B cell (primary cell): ENCODE measurements at regions not wholly inside any gene's neighbourhood (a gene's known extent, or its start where the extent isn't known, plus 50 kb on each side); places are given as distances from the start of the nearest gene placed in this dataset.
A peak's percentile ranks its signal among the peaks of the same experiment; 100 is the strongest.

Experiments
- ATAC-seq: fragments of 200-7000 bp; cut with Tn5 transposase; one replicate; pipeline ENCODE4 v1.10.0; 2021; ENCODE audit warnings: low read depth, mild to moderate bottlenecking, moderate number of reproducible peaks, moderate library complexity
- CTCF ChIA-PET: fragments of 350-600 bp; sonication (Branson Sonifier 250); formaldehyde crosslinking; loops from one replicate; lab custom pipeline; 2021; ENCODE audit warnings: antibody characterized with exemption, inconsistent platforms; lab: Charles Lee
- POLR2A ChIA-PET: fragments of 350-600 bp; sonication (Branson Sonifier 250); formaldehyde crosslinking; loops from one replicate; lab custom pipeline; 2021; ENCODE audit warnings: antibody characterized with exemption; lab: Charles Lee
- DNase-seq: peaks from one replicate; pipeline ENCODE4 v3.0.0; 2013
- H2AFZ ChIP-seq: 2 replicates; pipeline ENCODE4 v1.6.1; 2012; ENCODE audit warnings: mild to moderate bottlenecking, low read depth, low read length; ENCODE audit not compliant: insufficient read depth, poor library complexity, severe bottlenecking
- H3K27ac ChIP-seq, 2 donors: 1 replicate in 1 of 2; 2 replicates in 1 of 2; pipeline ENCODE4 v1.5.1; 2012 to 2013; ENCODE audit warnings: low read length in 2 of 2, mild to moderate bottlenecking in 2 of 2, moderate library complexity in 1 of 2
- H3K27me3 ChIP-seq, 4 experiments: fragments of 200-600 bp in 1 of 4; sonication (generic) in 1 of 4; replicated peaks in 1 of 4; 1 replicate in 2 of 4; 2 replicates in 2 of 4; pipeline versions ENCODE4 v1.6.1 to v1.7.0; 2013 to 2016; ENCODE audit warnings: low read length in 3 of 4, mild to moderate bottlenecking in 2 of 4, mixed read lengths in 1 of 4, moderate library complexity in 1 of 4; ENCODE audit not compliant: insufficient read depth in 4 of 4, control insufficient read depth in 3 of 4; ENCODE audit errors: control extremely low read depth in 1 of 4
- H3K36me3 ChIP-seq, 2 experiments: replicated peaks in 1 of 2; 1 replicate in 1 of 2; 2 replicates in 1 of 2; pipeline versions ENCODE4 v1.6.1 to v1.7.1; 2013; ENCODE audit warnings: low read length in 1 of 2; ENCODE audit not compliant: insufficient read depth in 2 of 2, control insufficient read depth in 1 of 2; ENCODE audit errors: control extremely low read depth in 1 of 2, extremely low read depth in 1 of 2
- H3K4me1 ChIP-seq, 2 donors: fragments of 200-600 bp in 1 of 2; sonication (generic) in 1 of 2; 1 replicate in 1 of 2; 2 replicates in 1 of 2; pipeline versions ENCODE4 v1.5.1 to v1.6.1; 2013 to 2017; ENCODE audit warnings: low read length in 2 of 2; ENCODE audit not compliant: control insufficient read depth in 2 of 2, insufficient read depth in 2 of 2
- H3K4me2 ChIP-seq: replicated peaks from 2 replicates; pipeline ENCODE3; 2012; ENCODE audit warnings: mild to moderate bottlenecking, low read depth, low read length; ENCODE audit not compliant: poor library complexity, severe bottlenecking
- H3K4me3 ChIP-seq, 5 experiments: fragments of 200-600 bp in 1 of 5; sonication (generic) in 1 of 5; 1 replicate in 3 of 5; 2 replicates in 2 of 5; pipeline versions ENCODE4 v1.5.1 to v1.7.0; 2011 to 2016; ENCODE audit warnings: low read length in 4 of 5, mild to moderate bottlenecking in 4 of 5, low read depth in 2 of 5, control low read depth in 1 of 5, moderate library complexity in 1 of 5; ENCODE audit not compliant: insufficient read depth in 1 of 5; ENCODE audit errors: control extremely low read depth in 1 of 5, extremely low read depth in 1 of 5
- H3K79me2 ChIP-seq: fragments of 200-600 bp; sonication (generic); one replicate; pipeline ENCODE4 v1.6.0; 2016; ENCODE audit warnings: low read length; ENCODE audit not compliant: control insufficient read depth, insufficient read depth
- H3K9ac ChIP-seq: fragments of 200-600 bp; sonication (generic); 2 replicates; pipeline ENCODE4 v1.6.1; 2017; ENCODE audit warnings: mild to moderate bottlenecking, low read length, moderate library complexity
- H3K9me3 ChIP-seq, 3 donors: one replicate each; pipeline versions ENCODE4 v1.6.1 to v1.7.1; 2013; ENCODE audit warnings: low read length in 2 of 3; ENCODE audit not compliant: control insufficient read depth in 2 of 3, insufficient read depth in 1 of 3; ENCODE audit errors: control extremely low read depth in 1 of 3
- H4K20me1 ChIP-seq: 2 replicates; pipeline ENCODE4 v1.6.0; 2012; ENCODE audit warnings: mild to moderate bottlenecking, low read length; ENCODE audit not compliant: insufficient read depth, control insufficient read depth, poor library complexity, severe bottlenecking
- H3K27ac Mint-ChIP-seq: one replicate; pipeline ENCODE4 v1.8.0; 2021; ENCODE audit warnings: mixed read lengths
- H3K27me3 Mint-ChIP-seq: one replicate; pipeline ENCODE4 v1.8.0; 2021; ENCODE audit warnings: mixed read lengths
- H3K4me1 Mint-ChIP-seq: one replicate; pipeline ENCODE4 v1.8.0; 2021; ENCODE audit warnings: mixed read lengths
- H3K4me3 Mint-ChIP-seq: one replicate; pipeline ENCODE4 v1.8.0; 2021; ENCODE audit warnings: mixed read lengths
- H3K9me3 Mint-ChIP-seq: one replicate; pipeline ENCODE4 v1.8.0; 2022; ENCODE audit warnings: mixed read lengths; ENCODE audit not compliant: insufficient read depth
- CTCF ChIP-seq: fragments of 200-600 bp; IDR thresholded peaks from one replicate; pipeline ENCODE4 v1.8.0; 2022; ENCODE audit warnings: antibody characterized with exemption, mild to moderate bottlenecking
- EZH2 ChIP-seq: IDR thresholded peaks from 2 replicates; pipeline ENCODE4 v1.6.1; 2012; ENCODE audit warnings: borderline replicate concordance, low read depth, mild to moderate bottlenecking, moderate library complexity, low read length; ENCODE audit not compliant: insufficient read depth, poor library complexity, severe bottlenecking
- WGBS: methylation state at CpG from one replicate; pipeline ENCODE4 v1.1.5; 2013; ENCODE audit warnings: missing lambda C conversion rate; ENCODE audit not compliant: insufficient coverage; 5-methylcytosine and 5-hydroxymethylcytosine counted together
- intact Hi-C: fragments of 100-400 bp; cut with micrococcal nuclease; formaldehyde crosslinking; loops from one replicate; pipeline ENCODE4 v1.10.0; 2022

GRCh38 chr1:79714664-79715063 is 708.1 kb upstream of the ADGRL4 start:
- peaks cover 0 to 9% (median 8%) of the 10 kb centered on the region in 3 donors for H3K9me3 ChIP-seq
- TF ChIP-seq CTCF (no peak), EZH2 (no peak)
- no peak overlapping the region for H3K4me2 ChIP-seq
- intact Hi-C loops, result no loop called here
- no peak overlapping the region for H3K4me3 ChIP-seq
- H3K27ac Mint-ChIP-seq, result no peak overlapping the region
- POLR2A ChIA-PET, result no interaction called here
- CTCF ChIA-PET, result no interaction called here
- no peak overlapping the region for H2AFZ ChIP-seq
- ATAC-seq (no peak), DNase-seq (no peak)
- H3K27me3 ChIP-seq, result no peaks in the 10 kb centered on the region
- H3K79me2 ChIP-seq, result no peaks in the 10 kb centered on the region
- H3K36me3 ChIP-seq, result no peaks in the 10 kb centered on the region
- no peaks in the 10 kb centered on the region for H4K20me1 ChIP-seq
- H3K4me1 Mint-ChIP-seq, result peaks cover 20% of the 10 kb centered on the region
- no peak overlapping the region for H3K9ac ChIP-seq
- H3K4me3 Mint-ChIP-seq, result no peak overlapping the region
- peaks cover 14 to 17% of the 10 kb centered on the region in 2 donors for H3K4me1 ChIP-seq
- no peaks in the 10 kb centered on the region for H3K27me3 Mint-ChIP-seq
- no peak overlapping the region for H3K27ac ChIP-seq
- H3K9me3 Mint-ChIP-seq, result peaks cover 9% of the 10 kb centered on the region

GRCh38 chr1:79711001-79711431 is 704.5 kb upstream of the ADGRL4 start:
- H3K9me3 Mint-ChIP-seq, result peaks cover 2% of the 10 kb centered on the region
- peak overlapping the region; percentile 48 for H3K4me3 Mint-ChIP-seq
- WGBS, result no CpG with 5 or more reads among the region's 3 CpGs
- no peaks in the 10 kb centered on the region for H3K27me3 Mint-ChIP-seq
- Histone ChIP-seq H2AFZ (peak overlapping the region; percentile 25), H3K4me1 (peaks cover 17% of the 10 kb centered on the region in 2 donors), H3K27me3 (no peaks in the 10 kb centered on the region), H3K79me2 (no peaks in the 10 kb centered on the region), H3K36me3 (no peaks in the 10 kb centered on the region), H3K9ac (peak overlapping the region; percentile 50), H3K27ac (peak overlapping the region; percentile 88 to 90), H3K9me3 (no peaks in the 10 kb centered on the region), H3K4me2 (peak overlapping the region; percentile 52), H3K4me3 (peak overlapping the region in 1 of 5 experiments; percentile 23), H4K20me1 (no peaks in the 10 kb centered on the region)
- DNase-seq (peak; percentile 71), ATAC-seq (peak; percentile 82)
- TF ChIP-seq EZH2 (no peak), CTCF (no peak)
- H3K27ac Mint-ChIP-seq, result peak overlapping the region; percentile 90
- ChIA-PET POLR2A (no interaction called here), CTCF (no interaction called here)
- intact Hi-C loops, result no loop called here
- H3K4me1 Mint-ChIP-seq, result peaks cover 40% of the 10 kb centered on the region
